ENCODE measurements at regions not wholly inside any gene's neighbourhood (a gene's known extent, or its start where the extent isn't known, plus 50 kb on each side); places are given as distances from the start of the nearest gene placed in this dataset.
"Not testable (repeated sequence)": the region's sequence is repeated elsewhere in the genome, so short reads cannot be mapped to it uniquely, and the experiment has no call there.

DNA sequence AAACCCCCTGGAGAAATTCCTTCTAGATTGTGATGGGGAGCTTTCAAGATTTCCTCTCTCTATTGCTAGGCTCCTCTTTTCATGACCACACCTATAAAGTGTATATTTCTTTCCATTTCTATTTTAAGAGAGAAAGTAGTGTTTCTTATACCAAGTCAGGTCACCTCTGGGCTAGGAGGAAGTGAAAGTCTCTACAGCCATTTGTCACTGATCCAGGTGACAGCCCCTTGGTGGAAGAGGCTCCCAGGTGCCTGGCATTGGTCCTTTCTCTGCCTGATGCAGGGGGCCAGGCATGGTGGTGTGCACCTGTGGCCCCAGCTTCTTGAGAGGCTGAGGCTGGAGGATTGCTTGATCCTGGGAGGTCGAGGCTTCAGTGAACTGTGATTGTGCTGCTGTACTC is 64.7 kb downstream of the DHCR7 start:
- DNase-seq (ENCODE audit: low read depth in 2 of 3, low spot score in 2 of 3), result no peak

- peak in 1 of 3 donors; percentile 22 for DNase-seq (ENCODE audit: low read depth in 2 of 3, low spot score in 2 of 3)
Observed at GRCh38 chr11:71381781-71382505, 66.2 kb downstream of the DHCR7 start.

DNA sequence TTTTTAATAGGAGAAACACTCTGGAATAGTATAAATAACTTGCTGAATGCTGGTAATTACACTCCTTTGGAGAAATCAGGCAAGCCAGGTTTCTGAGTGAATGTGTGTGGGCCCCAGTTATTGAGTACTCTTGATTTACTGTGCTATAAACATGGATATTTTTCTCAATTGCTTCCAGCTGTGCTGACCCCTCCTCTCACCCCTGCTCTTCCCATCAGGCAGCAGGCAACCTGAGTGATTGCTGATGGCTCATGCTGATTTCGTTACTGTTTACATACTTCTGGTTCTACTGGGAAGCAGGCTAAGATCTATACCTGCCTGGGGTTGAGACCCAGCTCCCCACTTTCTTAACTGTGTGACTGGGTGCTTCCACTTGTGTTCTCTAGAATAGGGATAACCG is 68.5 kb downstream of the DHCR7 start:
- no peak for DNase-seq (ENCODE audit: low read depth in 2 of 3, low spot score in 2 of 3)

- no peak for DNase-seq (ENCODE audit: low read depth in 2 of 3, low spot score in 2 of 3)
Observed at GRCh38 chr11:71373791-71374454, 74.3 kb downstream of the DHCR7 start.

DNA sequence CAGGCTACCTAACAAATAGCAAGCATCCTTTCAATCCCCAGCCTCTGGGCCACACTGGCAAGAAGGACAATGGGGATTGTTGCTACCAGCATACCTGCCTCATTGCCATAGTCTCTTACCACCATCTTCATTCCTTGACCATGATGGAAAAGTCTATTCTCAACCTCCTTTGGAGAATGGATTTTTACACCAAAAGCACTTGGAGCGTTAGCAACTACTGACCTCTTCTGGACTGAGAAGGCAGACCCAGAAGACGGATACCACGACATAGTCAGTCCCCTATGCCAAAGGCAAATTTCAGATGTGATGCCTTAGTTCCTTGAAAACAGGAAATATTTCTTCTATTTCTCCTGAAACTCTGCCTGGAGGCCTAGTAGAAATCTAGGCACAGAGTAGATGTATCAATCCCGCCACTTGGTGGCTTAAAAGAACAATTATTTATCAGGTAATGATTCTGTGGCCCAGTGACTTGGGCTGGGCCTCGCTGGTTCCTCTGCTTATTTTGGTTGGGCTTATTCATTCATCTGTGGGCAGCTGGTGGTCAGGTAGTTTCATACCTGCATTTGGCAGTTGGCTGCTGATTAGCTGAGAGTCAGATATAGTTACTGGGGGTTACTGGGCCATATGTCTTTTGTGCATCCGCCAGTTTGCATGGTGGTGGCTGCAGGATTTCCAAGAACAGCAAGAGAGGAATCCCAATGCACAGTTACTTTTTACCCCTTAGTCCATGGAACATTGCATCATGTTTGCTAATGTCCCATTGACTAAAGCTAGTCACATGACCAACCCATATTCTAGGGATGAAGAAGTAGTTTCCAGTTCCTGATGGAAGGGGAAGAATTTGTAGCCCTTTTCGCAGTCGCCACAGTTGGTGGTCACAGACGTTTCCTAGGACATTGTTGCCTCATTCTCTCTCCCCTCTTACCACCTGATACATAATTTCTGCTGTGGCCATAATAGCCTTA is 75.2 kb downstream of the DHCR7 start:
- no peak for DNase-seq (ENCODE audit: low read depth in 2 of 3, low spot score in 2 of 3)

DNA sequence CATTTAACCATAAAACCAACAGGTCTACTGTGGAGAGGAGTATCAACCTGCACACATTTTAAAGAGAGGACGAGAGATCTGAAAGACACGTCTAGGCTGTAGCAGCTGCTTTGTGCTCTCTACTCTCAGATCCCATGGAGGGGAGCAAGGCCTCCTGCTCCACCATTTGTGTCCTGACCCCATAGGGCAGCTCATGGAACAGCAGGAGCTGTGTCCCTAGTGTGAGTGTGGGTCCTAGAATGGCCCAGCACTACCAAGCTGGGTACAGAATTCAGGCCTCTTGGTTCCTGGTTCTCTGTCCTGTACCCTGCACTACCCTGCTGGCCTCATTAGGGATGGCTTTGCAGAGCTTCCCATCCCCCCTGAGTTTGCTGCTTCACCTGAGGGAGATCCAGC is 76.5 kb downstream of the DHCR7 start:
- DNase-seq (ENCODE audit: low read depth in 2 of 3, low spot score in 2 of 3), result no peak

DNA sequence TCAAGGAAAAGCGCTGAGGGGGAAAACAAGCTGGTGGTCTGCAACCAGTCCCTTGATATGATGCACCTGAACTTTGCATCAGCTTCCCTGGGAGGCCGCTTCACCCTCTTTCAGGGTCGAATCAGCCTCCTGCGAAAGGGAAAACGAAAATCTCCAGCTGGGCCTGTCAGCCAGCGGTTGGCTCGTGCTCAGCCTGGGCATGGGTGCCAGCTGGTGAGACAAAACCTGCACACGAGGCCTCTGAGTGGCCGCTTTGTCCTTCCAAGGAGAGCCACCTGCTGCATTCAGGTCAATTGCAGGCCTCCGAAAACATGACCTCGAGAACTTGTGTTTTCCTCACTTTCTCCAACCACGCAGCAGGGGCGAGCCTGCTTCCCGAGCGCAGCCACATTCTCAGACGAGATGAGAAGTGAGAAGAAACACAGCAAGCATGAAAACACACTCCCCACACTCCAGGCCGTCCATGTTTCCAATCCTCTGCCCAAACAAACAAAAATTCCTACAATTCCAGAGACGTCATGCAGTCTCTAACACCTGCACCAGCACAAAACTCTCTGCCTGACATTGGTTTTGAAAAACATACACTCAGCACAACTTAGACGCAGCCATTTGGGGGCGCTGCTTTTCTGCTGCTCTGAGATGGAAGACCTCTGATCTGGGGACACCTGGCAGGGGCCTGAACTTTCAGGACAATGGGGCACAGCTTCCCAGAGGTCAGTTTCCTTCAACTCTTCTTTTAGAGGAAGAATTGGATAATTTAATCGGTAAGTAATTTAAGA is 77.1 kb downstream of the DHCR7 start:
- DNase-seq (ENCODE audit: low read depth in 2 of 3, low spot score in 2 of 3), result no peak

GRCh38 chr11:71370020-71370747 is 78.0 kb downstream of the DHCR7 start:
- no peak for DNase-seq (ENCODE audit: low read depth in 2 of 3, low spot score in 2 of 3)

DNA sequence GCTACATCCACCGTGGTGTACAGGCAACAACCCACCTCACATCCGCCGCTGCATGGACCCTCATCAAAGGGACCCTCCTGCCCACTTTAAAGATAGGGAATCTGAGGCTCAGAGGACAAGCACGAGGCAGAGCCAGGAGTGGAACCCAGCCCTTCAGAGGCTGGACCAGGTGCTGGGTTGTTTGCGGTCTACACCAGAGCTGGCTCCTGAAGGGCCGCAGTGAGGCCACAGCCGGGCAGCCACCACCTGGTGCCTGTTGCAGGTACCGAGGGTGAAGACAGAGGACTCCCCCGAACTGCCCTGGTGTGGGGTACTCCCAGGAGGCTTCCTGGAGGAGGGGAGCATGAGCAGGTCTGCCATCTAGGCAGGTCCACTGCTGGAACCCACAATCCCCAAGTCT is 78.8 kb downstream of the DHCR7 start:
- no peak for DNase-seq (ENCODE audit: low read depth in 2 of 3, low spot score in 2 of 3)

GRCh38 chr11:71368966-71369365 is 79.2 kb downstream of the DHCR7 start:
- DNase-seq (ENCODE audit: low read depth in 2 of 3, low spot score in 2 of 3), result no peak

GRCh38 chr11:71367756-71368155 is 80.4 kb downstream of the DHCR7 start:
- DNase-seq (ENCODE audit: low read depth in 2 of 3, low spot score in 2 of 3), result no peak

DNA sequence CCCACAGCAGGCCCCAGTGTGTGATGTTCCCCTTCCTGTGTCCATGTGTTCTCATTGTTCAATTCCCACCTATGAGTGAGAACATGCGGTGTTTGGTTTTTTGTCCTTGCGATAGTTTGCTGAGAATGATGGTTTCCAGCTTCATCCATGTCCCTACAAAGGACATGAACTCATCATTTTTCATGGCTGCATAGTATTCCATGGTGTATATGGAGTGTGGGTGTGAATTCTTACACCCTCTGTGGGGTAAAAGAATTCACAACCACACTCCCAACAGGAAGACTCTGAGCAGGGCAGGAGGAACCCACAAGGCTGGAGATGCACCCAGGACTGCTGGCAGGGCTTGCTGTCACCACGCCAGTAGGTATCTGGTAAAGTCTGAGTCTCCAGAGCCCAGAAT is 80.9 kb downstream of the DHCR7 start:
- DNase-seq (ENCODE audit: low read depth in 2 of 3, low spot score in 2 of 3), result not testable (repeated sequence)

DNA sequence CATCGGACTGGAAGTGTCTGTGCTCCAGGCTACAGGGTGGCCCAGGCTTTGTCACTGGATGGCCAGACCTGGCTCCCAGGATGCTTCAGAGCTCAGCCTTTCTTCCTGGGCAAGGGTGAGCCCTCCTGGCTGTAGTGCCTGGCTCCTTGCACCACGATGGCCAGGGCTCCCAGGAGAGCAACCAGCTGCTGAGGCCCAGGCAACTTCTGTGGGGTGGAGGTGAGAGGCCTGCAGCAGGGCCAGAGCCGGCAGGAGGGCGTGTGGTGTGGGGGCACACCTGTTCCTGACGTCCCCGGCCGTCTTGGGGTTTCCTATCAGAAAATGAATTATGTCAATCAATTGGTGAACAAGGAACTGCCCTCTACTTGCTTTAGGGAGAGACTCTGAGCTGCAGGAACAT is 82.1 kb downstream of the DHCR7 start:
- DNase-seq (ENCODE audit: low read depth in 2 of 3, low spot score in 2 of 3), result no peak

DNA sequence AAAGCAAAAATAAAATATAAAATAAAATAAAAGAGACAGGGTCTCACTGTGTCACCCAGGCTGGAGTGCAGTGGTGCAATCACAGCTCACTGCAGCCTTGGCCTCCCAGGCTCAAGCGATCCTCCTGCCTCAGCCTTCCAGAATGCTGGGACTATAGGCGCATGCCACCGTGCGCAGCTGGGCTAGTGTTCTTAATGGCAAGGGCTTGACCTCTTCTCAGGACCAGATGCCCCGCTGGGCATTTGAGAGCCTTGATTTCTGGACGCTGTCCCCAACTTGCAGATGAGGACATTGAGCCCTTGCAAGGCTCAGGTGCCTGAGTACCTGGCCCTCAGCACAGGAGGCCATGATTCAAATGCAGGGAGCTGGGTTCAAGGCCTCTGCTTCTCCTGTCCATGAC is 82.6 kb downstream of the DHCR7 start:
- no peak for DNase-seq (ENCODE audit: low read depth in 2 of 3, low spot score in 2 of 3)

DNA sequence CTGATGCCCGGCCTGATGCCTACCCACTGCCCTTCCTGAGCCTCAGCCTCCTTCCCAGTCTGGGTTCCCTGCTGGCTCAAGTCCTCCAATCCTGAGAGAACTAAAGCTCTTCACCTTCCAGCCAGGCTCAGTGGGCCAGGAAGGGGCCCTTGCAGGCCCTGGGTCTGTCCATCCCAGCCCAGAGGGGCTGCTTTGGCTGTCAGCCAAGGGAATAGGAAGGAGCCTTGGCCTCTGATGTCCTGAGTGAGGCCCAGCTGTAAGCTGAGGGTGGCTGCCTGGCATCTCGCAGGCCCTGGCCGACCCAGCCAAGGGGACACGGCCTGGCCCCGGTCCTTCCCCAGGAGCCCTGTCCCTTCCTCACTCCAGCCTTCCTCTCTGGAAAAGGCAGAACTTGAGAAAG is 83.4 kb downstream of the DHCR7 start:
- DNase-seq (ENCODE audit: low read depth in 2 of 3, low spot score in 2 of 3), result no peak

GRCh38 chr11:71364176-71364671 is 84.0 kb downstream of the DHCR7 start:
- DNase-seq (ENCODE audit: low read depth in 2 of 3, low spot score in 2 of 3), result no peak

- no peak for DNase-seq (ENCODE audit: low read depth in 2 of 3, low spot score in 2 of 3)
Observed at GRCh38 chr11:71363721-71364120, 84.5 kb downstream of the DHCR7 start.

DNA sequence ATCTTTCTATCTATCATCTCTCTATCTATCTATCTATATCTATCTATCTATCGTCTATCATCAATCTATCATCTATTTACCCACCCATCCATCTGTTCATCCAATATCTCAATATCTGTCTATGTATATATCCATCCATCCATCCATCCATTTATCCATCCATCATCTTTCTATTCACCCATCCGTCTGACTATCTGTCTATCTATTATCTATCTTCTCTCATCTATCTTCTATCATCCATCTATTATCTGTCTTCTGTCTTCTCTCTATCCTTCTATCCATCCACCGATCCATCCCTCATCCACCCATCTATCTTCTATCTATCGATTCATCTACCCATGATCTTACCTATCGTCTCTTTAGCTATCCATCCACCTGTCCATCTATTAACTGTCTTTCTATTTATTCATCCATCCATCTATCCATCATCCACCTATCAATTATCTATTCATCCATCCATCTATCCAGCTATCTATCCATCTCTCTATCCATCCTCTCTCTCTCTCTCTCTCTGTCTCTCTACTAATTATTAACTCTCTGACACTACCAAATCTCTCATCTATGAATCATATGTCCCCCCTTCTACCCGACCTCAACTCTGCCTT is 89.1 kb downstream of the DHCR7 start:
- no peak for DNase-seq (ENCODE audit: low read depth in 2 of 3, low spot score in 2 of 3)

GRCh38 chr11:71358122-71358728 is 90.0 kb downstream of the DHCR7 start:
- DNase-seq (ENCODE audit: low read depth in 2 of 3, low spot score in 2 of 3), result no peak
